IMR-90 (cell line): ENCODE measurements at regions not wholly inside any gene's neighbourhood (a gene's known extent, or its start where the extent isn't known, plus 50 kb on each side); places are given as distances from the start of the nearest gene placed in this dataset.

Experiments
- CEBPB ChIP-seq: IDR thresholded peaks from 2 replicates; pipeline ENCODE4 v1.6.1; 2012; ENCODE audit warnings: low read depth, low read length, improper control_type of control experiment
- CHD1 ChIP-seq: IDR thresholded peaks from 2 replicates; pipeline ENCODE4 v1.6.1; 2012; ENCODE audit warnings: low read depth, low read length, improper control_type of control experiment
- FOS ChIP-seq: fragments of 150-350 bp; IDR thresholded peaks from 2 replicates; pipeline ENCODE4 v1.6.1; 2016; ENCODE audit warnings: low read depth, low read length
- MAZ ChIP-seq: IDR thresholded peaks from 2 replicates; pipeline ENCODE4 v1.6.1; 2012; ENCODE audit warnings: low read depth, mild to moderate bottlenecking, low read length, improper control_type of control experiment, moderate library complexity, borderline replicate concordance
- MXI1 ChIP-seq: IDR thresholded peaks from 2 replicates; pipeline ENCODE4 v1.6.1; 2012; ENCODE audit warnings: low read depth, mild to moderate bottlenecking, low read length, moderate library complexity, borderline replicate concordance
- POLR2A ChIP-seq: IDR thresholded peaks from 2 replicates; pipeline ENCODE4 v1.6.1; 2012; ENCODE audit warnings: mild to moderate bottlenecking, low read depth, low read length
- RAD21 ChIP-seq: IDR thresholded peaks from 2 replicates; pipeline ENCODE4 v1.6.1; 2012; ENCODE audit warnings: low read length, improper control_type of control experiment
- RCOR1 ChIP-seq: IDR thresholded peaks from 2 replicates; pipeline ENCODE4 v1.6.1; 2012; ENCODE audit warnings: mild to moderate bottlenecking, low read length, improper control_type of control experiment; ENCODE audit not compliant: insufficient replicate concordance
- RFX5 ChIP-seq: IDR thresholded peaks from 2 replicates; pipeline ENCODE4 v1.8.0; 2012; ENCODE audit warnings: low read depth, mild to moderate bottlenecking, low read length, moderate library complexity
- SMC3 ChIP-seq: fragments of 150-350 bp; IDR thresholded peaks from 2 replicates; pipeline ENCODE4 v1.6.1; 2016; ENCODE audit warnings: low read depth, mild to moderate bottlenecking, antibody characterized with exemption, low read length, moderate library complexity
- TF ChIP-seq, protein P1 (sequence below): conservative IDR thresholded peaks from 2 replicates; pipeline ENCODE4 v1.5.1; 2012; ENCODE audit warnings: mild to moderate bottlenecking, low read depth, low read length, improper control_type of control experiment
- TF ChIP-seq, protein P2 (sequence below): fragments of 150-350 bp; IDR thresholded peaks from 2 replicates; pipeline ENCODE4 v1.6.1; 2016; ENCODE audit warnings: low read depth, mild to moderate bottlenecking, low read length, moderate library complexity, borderline replicate concordance
- TF ChIP-seq, protein P3 (sequence below): fragments of 150-350 bp; IDR thresholded peaks from 2 replicates; pipeline ENCODE4 v1.6.1; 2017; ENCODE audit warnings: mild to moderate bottlenecking, antibody characterized with exemption, low read length, low read depth

DNA sequence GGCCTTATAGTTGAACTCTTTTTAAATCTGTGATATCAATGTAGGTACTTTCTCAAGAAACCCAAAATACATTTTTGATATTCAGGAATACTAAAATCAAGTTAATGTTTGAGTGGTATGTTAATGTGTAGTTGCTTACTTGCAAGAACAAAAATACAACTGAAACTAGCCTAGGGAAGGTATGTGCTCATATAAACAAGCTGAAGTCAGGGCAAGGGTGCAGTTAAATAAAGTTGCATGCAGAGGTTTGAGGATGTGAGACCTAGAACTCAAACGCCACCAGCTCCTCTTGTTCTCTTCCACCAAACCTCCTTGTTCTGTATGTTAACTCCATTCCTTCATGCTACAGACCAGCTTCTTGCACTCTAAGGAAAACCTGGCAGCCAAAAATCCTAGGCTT, 388.3 kb upstream of the SMIM21 start:
- TF ChIP-seq, protein P1, sequence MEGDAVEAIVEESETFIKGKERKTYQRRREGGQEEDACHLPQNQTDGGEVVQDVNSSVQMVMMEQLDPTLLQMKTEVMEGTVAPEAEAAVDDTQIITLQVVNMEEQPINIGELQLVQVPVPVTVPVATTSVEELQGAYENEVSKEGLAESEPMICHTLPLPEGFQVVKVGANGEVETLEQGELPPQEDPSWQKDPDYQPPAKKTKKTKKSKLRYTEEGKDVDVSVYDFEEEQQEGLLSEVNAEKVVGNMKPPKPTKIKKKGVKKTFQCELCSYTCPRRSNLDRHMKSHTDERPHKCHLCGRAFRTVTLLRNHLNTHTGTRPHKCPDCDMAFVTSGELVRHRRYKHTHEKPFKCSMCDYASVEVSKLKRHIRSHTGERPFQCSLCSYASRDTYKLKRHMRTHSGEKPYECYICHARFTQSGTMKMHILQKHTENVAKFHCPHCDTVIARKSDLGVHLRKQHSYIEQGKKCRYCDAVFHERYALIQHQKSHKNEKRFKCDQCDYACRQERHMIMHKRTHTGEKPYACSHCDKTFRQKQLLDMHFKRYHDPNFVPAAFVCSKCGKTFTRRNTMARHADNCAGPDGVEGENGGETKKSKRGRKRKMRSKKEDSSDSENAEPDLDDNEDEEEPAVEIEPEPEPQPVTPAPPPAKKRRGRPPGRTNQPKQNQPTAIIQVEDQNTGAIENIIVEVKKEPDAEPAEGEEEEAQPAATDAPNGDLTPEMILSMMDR: no peak
- TF ChIP-seq RFX5 (no peak), MAZ (no peak), CEBPB (no peak), POLR2A (no peak), SMC3 (no peak), MXI1 (no peak), CHD1 (no peak), RAD21 (no peak), RCOR1 (no peak), FOS (no peak)
- TF ChIP-seq, protein P2, sequence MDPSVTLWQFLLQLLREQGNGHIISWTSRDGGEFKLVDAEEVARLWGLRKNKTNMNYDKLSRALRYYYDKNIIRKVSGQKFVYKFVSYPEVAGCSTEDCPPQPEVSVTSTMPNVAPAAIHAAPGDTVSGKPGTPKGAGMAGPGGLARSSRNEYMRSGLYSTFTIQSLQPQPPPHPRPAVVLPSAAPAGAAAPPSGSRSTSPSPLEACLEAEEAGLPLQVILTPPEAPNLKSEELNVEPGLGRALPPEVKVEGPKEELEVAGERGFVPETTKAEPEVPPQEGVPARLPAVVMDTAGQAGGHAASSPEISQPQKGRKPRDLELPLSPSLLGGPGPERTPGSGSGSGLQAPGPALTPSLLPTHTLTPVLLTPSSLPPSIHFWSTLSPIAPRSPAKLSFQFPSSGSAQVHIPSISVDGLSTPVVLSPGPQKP: no peak
- TF ChIP-seq, protein P3, sequence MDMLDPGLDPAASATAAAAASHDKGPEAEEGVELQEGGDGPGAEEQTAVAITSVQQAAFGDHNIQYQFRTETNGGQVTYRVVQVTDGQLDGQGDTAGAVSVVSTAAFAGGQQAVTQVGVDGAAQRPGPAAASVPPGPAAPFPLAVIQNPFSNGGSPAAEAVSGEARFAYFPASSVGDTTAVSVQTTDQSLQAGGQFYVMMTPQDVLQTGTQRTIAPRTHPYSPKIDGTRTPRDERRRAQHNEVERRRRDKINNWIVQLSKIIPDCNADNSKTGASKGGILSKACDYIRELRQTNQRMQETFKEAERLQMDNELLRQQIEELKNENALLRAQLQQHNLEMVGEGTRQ: no peak
